ENCODE measurements at regions not wholly inside any gene's neighbourhood (a gene's known extent, or its start where the extent isn't known, plus 50 kb on each side); places are given as distances from the start of the nearest gene placed in this dataset.

DNA sequence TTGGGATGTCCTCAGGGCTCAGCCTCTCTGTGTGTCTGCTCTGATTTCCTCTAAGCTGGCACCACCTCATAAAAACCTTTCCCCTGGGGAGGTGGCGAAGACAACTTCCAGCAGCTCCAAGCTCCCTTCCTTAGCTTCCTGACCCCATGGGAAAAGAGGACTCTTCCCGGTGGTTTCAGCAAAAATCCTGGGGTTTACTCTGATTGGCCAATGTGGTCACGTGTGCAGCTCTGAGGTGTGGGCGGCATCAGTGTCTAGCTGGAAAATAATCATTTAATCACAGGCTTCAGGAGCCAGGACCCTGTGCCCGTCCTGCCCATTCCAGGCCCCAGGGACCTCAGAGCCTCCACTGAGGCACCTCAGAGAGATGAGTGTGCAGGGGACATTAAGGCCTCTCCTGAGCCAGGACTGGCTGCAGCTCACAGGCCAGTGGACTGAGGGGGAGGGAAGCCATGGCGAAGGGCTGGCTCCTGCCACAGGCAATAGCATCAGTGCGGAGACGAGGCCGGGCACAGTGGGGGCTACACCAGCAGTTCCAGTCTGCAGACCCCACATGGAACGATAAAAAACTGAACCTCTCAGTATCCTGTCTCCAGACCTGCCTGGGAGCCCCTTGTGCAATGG lies 104.1 kb downstream of the TPRA1 start:
- Histone ChIP-seq H3K27me3 (replicated peaks; ENCODE audit: control insufficient read depth, insufficient read depth, low read length) (no peaks in the 10 kb centered on the region; the same call in 1 of the 2 replicates), H3K4me3 (replicated peaks; ENCODE audit: low read depth, low read length) (no peak overlapping the region), H3K36me3 (ENCODE audit: control insufficient read depth, insufficient read depth, low read length) (no peaks in the 10 kb centered on the region)
- no peak for DNase-seq (ENCODE audit: extremely low read depth, insufficient read length)
- TF ChIP-seq, protein P1, sequence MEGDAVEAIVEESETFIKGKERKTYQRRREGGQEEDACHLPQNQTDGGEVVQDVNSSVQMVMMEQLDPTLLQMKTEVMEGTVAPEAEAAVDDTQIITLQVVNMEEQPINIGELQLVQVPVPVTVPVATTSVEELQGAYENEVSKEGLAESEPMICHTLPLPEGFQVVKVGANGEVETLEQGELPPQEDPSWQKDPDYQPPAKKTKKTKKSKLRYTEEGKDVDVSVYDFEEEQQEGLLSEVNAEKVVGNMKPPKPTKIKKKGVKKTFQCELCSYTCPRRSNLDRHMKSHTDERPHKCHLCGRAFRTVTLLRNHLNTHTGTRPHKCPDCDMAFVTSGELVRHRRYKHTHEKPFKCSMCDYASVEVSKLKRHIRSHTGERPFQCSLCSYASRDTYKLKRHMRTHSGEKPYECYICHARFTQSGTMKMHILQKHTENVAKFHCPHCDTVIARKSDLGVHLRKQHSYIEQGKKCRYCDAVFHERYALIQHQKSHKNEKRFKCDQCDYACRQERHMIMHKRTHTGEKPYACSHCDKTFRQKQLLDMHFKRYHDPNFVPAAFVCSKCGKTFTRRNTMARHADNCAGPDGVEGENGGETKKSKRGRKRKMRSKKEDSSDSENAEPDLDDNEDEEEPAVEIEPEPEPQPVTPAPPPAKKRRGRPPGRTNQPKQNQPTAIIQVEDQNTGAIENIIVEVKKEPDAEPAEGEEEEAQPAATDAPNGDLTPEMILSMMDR (IDR thresholded peaks at IDR 0.05; ENCODE audit: insufficient read depth, low read length, poor library complexity, severe bottlenecking): no peak

DNA sequence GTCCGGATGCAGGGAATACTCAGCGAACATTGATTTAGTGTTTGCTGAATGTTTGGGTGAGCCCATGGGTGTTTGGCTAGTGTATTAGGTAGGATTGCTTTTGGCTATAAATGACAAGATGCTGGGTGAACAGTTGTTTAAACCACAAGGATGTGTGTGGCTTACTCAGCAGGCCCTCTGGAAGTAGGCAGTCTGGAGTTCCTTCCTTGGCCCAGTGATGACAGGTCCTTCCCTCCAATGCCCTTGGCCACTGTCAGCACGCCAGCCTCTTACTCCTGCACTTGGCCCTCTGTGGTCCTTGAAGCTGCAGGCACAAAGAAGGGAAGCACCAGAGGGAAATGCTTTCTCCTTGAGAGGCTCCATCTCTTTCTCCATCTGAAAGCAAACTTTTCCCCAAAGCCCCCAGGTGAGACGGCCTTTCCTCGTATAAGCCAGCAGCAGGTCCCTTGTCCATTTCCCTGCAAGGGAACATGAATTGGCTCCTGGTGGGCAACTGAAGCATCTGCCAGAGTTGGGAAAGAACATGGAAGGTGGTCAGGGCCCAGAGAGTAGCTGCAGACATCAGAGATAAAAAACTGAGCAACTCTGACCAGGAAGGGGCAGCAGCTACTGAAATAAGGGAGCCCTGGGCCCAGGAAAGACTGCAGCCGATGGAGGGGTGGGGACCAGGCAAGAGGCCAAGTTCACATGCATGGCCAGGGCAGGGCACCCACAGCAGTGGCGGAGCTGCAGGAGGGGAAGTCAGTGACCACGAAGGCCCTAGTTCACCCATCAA lies 105.0 kb downstream of the TPRA1 start:
- TF ChIP-seq, protein P1 (IDR thresholded peaks at IDR 0.05; ENCODE audit: insufficient read depth, low read length, poor library complexity, severe bottlenecking): no peak

GRCh38 chr3:127484601-127485388 lies 105.7 kb downstream of the TPRA1 start:
- no peaks in the 10 kb centered on the region; the same call in 1 of the 2 replicates for H3K27me3 ChIP-seq (replicated peaks; ENCODE audit: control insufficient read depth, insufficient read depth, low read length)
- no peaks in the 10 kb centered on the region for H3K36me3 ChIP-seq (ENCODE audit: control insufficient read depth, insufficient read depth, low read length)
- no peak overlapping the region for H3K4me3 ChIP-seq (replicated peaks; ENCODE audit: low read depth, low read length)
- DNase-seq (ENCODE audit: extremely low read depth, insufficient read length): no peak
- TF ChIP-seq, protein P1 (IDR thresholded peaks at IDR 0.05; ENCODE audit: insufficient read depth, low read length, poor library complexity, severe bottlenecking): peak; percentile 16

More for the DNA sequence above, 105.0 kb downstream of the TPRA1 start:
- Histone ChIP-seq H3K4me3 (replicated peaks; ENCODE audit: low read depth, low read length) (no peak overlapping the region), H3K36me3 (ENCODE audit: control insufficient read depth, insufficient read depth, low read length) (no peaks in the 10 kb centered on the region), H3K27me3 (replicated peaks; ENCODE audit: control insufficient read depth, insufficient read depth, low read length) (no peaks in the 10 kb centered on the region; the same call in 1 of the 2 replicates)
- DNase-seq (ENCODE audit: extremely low read depth, insufficient read length): no peak

DNA sequence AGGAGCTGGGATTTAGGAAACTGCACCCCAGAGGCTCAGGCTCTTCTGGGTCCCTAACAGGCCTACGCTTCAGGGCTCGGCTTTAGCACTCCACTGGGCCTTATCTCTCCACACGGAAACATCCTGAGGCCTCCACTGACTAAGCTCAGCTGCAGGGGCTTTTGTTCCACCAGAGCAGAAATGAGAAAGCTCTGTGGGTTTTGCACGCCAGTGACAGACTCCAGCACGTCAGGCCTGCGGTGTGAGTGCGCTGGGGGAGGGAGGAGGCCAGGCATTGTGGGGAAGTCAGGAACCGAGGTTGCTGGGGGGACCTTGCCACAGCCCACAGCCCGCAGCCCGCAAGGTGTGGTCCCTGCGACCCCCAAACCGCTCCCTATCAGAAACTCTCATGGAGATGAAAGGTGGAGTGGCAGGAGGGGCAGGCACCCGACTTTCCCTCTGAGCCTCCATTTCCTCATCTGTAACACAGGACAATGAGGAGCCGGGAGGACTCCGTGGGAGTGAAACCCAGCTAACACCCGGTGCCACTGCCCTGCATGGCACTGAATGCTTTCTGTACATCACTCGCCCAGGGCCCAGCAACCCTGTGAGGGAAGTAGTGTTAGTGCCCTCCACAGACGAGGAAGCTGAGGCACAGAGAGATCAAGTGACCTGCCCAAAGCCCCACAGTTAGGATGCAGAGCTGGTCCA lies 106.5 kb downstream of the TPRA1 start:
- no peaks in the 10 kb centered on the region; the same call in 1 of the 2 replicates for H3K27me3 ChIP-seq (replicated peaks; ENCODE audit: control insufficient read depth, insufficient read depth, low read length)
- DNase-seq (ENCODE audit: extremely low read depth, insufficient read length): peak; percentile 69
- H3K36me3 ChIP-seq (ENCODE audit: control insufficient read depth, insufficient read depth, low read length): no peaks in the 10 kb centered on the region
- TF ChIP-seq, protein P1 (IDR thresholded peaks at IDR 0.05; ENCODE audit: insufficient read depth, low read length, poor library complexity, severe bottlenecking): no peak
- H3K4me3 ChIP-seq (replicated peaks; ENCODE audit: low read depth, low read length): no peak overlapping the region

- no peak for DNase-seq (ENCODE audit: extremely low read depth, insufficient read length)
- TF ChIP-seq, protein P1 (IDR thresholded peaks at IDR 0.05; ENCODE audit: insufficient read depth, low read length, poor library complexity, severe bottlenecking): no peak
- H3K36me3 ChIP-seq (ENCODE audit: control insufficient read depth, insufficient read depth, low read length): no peaks in the 10 kb centered on the region
- H3K27me3 ChIP-seq (replicated peaks; ENCODE audit: control insufficient read depth, insufficient read depth, low read length): no peaks in the 10 kb centered on the region; the same call in 1 of the 2 replicates
- no peak overlapping the region for H3K4me3 ChIP-seq (replicated peaks; ENCODE audit: low read depth, low read length)
These were observed 107.4 kb downstream of the TPRA1 start for GRCh38 chr3:127483005-127483641.

All from GM06990 (cell line).